ENCODE measurements at regions not wholly inside any gene's neighbourhood (a gene's known extent, or its start where the extent isn't known, plus 50 kb on each side); places are given as distances from the start of the nearest gene placed in this dataset.

- no peak overlapping the region for H3K4me3 ChIP-seq (ENCODE audit: low read depth in 1 of 2, low read length in 1 of 2)
- H3K27ac ChIP-seq, result no peak overlapping the region
- no peaks in the 10 kb centered on the region for H3K4me1 ChIP-seq (ENCODE audit: control insufficient read depth in 1 of 2, insufficient read depth in 1 of 2, low read depth in 1 of 2, low read length in 1 of 2)
- TF ChIP-seq CTCF (IDR thresholded peaks at IDR 0.05), result no peak
- no peaks in the 10 kb centered on the region for H3K27me3 ChIP-seq
- H3K9me3 ChIP-seq, result no peaks in the 10 kb centered on the region
- no peaks in the 10 kb centered on the region for H3K36me3 ChIP-seq
Observed at GRCh38 chr2:180728928-180729559, 251.4 kb upstream of the UBE2E3 start.

- no peaks in the 10 kb centered on the region for H3K4me1 ChIP-seq (ENCODE audit: control insufficient read depth in 1 of 2, insufficient read depth in 1 of 2, low read depth in 1 of 2, low read length in 1 of 2)
- H3K36me3 ChIP-seq, result no peaks in the 10 kb centered on the region
- H3K27ac ChIP-seq, result no peak overlapping the region
- no peaks in the 10 kb centered on the region for H3K9me3 ChIP-seq
- no peaks in the 10 kb centered on the region for H3K27me3 ChIP-seq
- no peak overlapping the region for H3K4me3 ChIP-seq (ENCODE audit: low read depth in 1 of 2, low read length in 1 of 2)
- no peak for TF ChIP-seq CTCF (IDR thresholded peaks at IDR 0.05)
Observed at GRCh38 chr2:180723712-180724111, 256.7 kb upstream of the UBE2E3 start.

GRCh38 chr2:180722551-180723239, 257.7 kb upstream of the UBE2E3 start:
- Histone ChIP-seq H3K4me3 (ENCODE audit: low read depth in 1 of 2, low read length in 1 of 2) (no peak overlapping the region), H3K27me3 (no peaks in the 10 kb centered on the region), H3K27ac (no peak overlapping the region), H3K4me1 (ENCODE audit: control insufficient read depth in 1 of 2, insufficient read depth in 1 of 2, low read depth in 1 of 2, low read length in 1 of 2) (no peaks in the 10 kb centered on the region), H3K36me3 (no peaks in the 10 kb centered on the region), H3K9me3 (no peaks in the 10 kb centered on the region)
- no peak for TF ChIP-seq CTCF (IDR thresholded peaks at IDR 0.05)

- Histone ChIP-seq H3K4me3 (ENCODE audit: low read depth in 1 of 2, low read length in 1 of 2) (no peak overlapping the region), H3K9me3 (no peaks in the 10 kb centered on the region), H3K36me3 (no peaks in the 10 kb centered on the region), H3K4me1 (ENCODE audit: control insufficient read depth in 1 of 2, insufficient read depth in 1 of 2, low read depth in 1 of 2, low read length in 1 of 2) (no peaks in the 10 kb centered on the region), H3K27ac (no peak overlapping the region), H3K27me3 (no peaks in the 10 kb centered on the region)
- no peak for TF ChIP-seq CTCF (IDR thresholded peaks at IDR 0.05)
Observed at GRCh38 chr2:180720829-180721228, 259.6 kb upstream of the UBE2E3 start.

GRCh38 chr2:180717588-180717987, 262.8 kb upstream of the UBE2E3 start:
- Histone ChIP-seq H3K27ac (no peak overlapping the region), H3K4me1 (ENCODE audit: control insufficient read depth in 1 of 2, insufficient read depth in 1 of 2, low read depth in 1 of 2, low read length in 1 of 2) (no peaks in the 10 kb centered on the region), H3K27me3 (no peaks in the 10 kb centered on the region), H3K36me3 (no peaks in the 10 kb centered on the region), H3K9me3 (no peaks in the 10 kb centered on the region), H3K4me3 (ENCODE audit: low read depth in 1 of 2, low read length in 1 of 2) (no peak overlapping the region)
- TF ChIP-seq CTCF (IDR thresholded peaks at IDR 0.05), result no peak

Data from neutrophil (primary cell).